Right hindlimb (tissue), 1 donor: ENCODE measurements at regions not wholly inside any gene's neighbourhood (a gene's known extent, or its start where the extent isn't known, plus 50 kb on each side); places are given as distances from the start of the nearest gene placed in this dataset.
"Not testable (repeated sequence)": the region's sequence is repeated elsewhere in the genome, so short reads cannot be mapped to it uniquely, and the experiment has no call there.

Experiments
- DNase-seq: peaks from one replicate; pipeline ENCODE4 v3.0.0-alpha.2; 2018

DNA sequence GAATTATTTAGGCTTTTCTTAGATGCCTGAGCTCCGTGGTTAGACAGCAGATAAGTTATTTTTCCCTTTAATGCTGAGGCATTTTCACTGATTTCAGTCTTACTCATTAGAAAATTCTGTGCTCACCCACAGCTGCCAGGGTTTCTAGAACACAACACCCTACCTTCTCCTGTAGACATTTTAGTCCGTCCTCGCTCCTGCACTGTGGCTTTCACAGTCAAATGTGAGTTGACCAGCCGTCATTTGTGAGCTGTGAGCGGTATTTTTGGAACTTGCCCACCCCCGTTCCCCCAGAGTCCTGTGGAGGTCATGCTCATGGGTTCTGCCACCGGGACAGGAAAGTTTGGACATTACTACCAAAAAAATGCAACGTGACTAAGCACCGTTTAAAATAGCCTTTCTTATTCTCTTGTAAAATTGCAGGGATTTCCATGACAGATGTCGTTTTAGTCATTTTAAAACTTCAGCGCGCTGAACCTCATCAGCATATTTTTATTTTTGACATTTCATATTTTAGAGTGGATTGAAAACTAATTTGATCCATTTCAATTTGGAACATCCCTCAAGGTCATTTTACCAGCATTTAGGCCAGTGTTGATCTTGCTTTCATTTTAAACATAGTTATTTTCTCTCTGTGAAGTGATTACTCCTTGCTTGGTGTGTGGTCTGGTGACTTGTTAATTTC lies 249.6 kb upstream of the PLGLB2 start:
- not testable (repeated sequence) for DNase-seq

DNA sequence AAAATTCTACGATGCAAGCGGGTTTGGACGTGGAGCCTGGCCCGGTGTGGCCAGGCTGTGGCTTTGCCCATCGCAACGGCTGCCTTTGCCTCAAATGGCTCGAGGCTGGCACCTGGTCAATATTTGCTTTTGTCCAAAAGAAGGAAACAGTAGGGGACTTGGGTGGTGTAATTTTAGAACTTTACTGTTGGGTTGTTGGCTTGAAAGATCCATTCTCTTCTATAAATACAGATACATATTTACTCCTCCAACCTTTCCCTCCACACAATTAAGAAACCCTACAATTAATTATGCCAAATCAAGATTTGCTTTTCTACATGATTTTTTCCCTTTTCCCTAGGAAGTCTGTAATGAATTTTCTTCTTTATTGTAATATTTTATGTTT lies 249.0 kb upstream of the PLGLB2 start:
- DNase-seq: not testable (repeated sequence)

DNA sequence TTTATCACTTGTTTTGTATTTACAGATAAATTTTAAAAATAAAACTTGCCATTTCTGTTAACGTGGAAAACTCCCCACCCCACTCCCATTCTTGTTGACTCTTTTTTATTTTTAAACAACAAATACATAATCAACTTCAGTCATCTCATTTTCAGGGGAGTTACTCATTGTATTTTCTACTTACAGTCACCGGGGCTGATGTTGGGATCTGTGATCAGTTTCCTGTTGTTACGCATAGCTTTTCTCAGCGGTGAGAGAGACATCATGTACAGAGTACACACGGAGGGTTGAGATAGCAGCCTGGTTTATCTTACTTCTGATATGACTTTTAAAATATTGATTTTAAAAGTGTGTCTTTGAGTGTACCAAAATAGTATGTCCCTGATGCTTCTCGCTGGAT lies 248.0 kb upstream of the PLGLB2 start:
- DNase-seq: not testable (repeated sequence)

- not testable (repeated sequence) for DNase-seq
Measured at GRCh38 chr2:87500421-87500820, 247.5 kb upstream of the PLGLB2 start.

DNA sequence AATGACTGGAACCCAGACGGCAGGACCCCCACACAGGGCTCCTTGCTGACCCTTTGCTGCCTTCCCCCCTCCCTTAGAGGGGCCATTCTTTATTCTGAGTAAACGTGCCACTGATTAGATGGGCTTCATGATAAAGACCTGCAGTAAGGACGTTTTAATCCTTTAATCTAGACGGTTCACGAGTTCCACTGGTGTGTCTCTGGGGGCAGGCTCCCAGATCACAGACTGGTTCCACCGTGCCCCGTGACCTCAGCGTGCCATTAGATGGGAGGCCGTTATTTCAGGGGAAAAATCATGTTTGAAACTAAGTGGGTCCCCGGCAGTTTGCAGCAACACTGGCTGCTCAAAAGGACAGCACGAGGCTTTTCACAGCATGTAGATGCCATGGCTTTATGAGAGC lies 246.9 kb upstream of the PLGLB2 start:
- not testable (repeated sequence) for DNase-seq

GRCh38 chr2:87502948-87503347 lies 244.9 kb upstream of the PLGLB2 start:
- DNase-seq: not testable (repeated sequence)

DNA sequence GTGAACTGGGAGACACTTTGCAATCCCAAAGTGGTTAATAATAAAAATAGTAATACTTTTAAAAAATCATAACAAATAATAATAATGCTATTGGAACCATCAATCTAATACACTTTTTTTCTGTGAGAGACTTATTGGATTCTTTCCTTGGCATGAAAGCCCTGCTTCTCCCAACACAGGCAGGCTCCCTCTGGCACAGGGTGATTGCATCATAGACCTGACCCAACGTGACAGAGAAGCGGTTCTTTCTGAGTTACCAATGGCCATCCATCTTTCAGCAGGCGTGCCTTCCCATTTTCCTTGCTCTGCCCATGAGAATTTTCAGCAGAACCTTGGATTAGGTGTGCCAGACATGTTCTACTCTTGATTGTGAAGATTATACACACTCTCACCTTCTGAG lies 242.6 kb upstream of the PLGLB2 start:
- not testable (repeated sequence) for DNase-seq

GRCh38 chr2:87505909-87506308 lies 242.0 kb upstream of the PLGLB2 start:
- DNase-seq: not testable (repeated sequence)

DNA sequence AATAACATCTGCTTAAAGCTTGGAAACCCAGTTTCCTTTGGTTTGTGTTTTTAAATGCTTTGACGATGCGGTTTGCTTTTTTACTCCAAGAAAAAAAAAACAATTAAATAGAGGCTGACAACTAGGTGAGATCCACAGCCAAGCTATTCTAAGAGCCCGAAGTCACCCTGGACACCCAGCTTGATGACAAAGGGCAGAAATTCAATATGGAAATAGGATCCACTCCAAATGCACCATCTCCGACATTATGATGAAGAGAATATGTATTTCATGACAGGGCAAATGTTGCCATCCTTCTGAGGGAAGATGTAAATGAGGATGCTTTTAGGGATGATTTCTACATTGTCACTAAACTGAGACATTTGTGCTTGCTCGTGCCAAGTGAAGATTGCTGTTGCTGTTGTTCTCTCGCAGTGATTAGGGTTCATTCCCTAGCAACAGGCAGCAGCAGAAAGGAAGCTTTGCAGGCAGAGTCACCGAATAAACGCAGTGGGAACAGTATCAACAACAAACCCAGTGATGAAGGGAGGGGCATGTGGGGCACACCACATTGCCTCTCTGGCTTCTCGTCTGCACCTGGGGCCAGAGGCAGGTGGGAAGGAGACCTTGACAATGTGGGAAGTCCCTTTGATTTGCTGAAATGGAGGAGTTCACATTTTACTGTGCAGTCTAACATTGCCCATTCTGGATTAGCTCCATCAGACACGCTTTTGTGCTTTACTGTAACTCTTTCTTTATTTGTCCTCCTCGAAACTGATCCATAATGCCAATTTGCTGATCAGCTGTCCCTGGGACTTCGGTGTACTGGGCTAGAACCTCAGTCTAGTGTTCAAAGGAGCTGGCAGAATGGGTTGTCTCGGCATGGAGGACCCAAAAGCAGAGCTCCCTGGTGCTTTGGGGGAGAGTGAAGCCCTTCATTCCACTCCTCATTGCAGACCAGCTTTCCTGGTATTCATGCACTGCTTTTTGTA lies 240.2 kb upstream of the PLGLB2 start:
- not testable (repeated sequence) for DNase-seq

DNA sequence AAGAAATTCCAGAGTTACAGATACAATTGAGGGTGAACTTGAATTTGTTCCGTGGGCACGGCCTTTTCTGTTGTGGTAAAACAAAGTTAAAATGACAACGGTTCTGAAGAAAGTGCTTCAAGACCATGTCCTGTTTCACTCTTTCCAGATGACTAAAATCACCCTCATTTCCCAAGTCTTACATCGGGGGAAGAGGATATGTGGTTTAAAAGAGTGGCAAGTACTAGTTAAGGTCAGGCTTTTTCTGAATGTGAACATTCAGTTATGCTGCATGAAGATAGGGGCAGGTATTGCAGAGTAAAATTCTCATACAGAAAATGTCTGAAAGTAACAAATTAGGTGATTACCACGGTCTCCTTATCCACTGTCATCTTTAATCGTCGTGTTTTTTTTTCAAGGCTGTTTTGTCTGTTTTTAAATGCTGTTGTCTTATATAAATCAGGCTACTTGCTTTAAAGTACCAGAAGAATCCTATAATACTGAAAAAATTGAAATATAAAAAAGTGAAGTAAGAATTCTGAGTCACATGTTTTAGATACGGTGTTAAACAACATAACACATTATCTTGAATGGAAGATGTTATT lies 236.6 kb upstream of the PLGLB2 start:
- DNase-seq: not testable (repeated sequence)

DNA sequence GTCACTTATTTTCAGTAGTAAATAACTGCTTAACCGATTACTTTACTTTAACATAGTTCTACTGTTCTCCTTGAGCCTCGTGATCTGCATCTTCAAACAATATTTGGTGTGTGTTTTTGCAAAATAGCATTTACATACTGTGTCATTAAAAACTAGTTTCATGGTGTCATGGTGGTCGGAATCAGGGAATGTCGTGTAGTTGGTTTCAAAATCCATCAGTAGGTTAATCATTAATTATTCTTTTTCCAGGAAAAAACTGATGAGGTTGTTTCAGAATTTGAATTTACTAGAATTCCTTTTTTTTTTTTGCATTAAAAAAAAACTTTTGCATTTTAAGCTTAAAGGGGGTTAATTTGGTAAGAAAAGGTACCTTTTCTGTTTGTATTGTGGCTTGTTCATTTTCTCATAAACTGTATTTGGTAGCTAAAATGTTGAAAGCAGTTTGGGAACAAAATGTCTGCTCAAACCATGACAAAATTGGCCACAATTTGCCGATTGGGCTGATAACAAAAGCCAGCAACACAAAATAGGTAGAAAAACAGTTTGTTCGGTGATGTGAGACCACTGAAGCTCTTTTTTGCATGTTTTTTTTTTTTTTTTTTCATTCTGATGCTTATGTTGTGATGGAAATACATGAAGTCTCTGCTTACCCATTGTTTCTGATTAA lies 234.9 kb upstream of the PLGLB2 start:
- DNase-seq: not testable (repeated sequence)

DNA sequence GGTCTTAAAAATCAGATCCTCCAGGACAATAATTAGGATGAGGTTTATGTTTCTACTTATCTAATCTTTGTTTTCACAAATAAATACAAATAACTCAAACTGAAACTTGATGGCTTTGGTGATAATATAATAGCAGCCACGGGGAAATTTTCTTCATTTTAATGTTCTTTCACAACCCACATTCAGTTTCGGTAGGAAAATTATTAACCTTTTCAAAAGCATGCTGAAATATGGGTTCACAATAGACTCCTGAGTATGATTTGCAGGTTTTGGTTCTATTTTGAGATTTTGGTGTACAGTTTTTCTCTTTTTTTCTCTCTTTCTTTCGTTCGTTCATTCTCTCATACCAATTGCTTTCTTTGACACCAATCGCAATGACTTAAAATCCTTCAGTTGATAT lies 233.9 kb upstream of the PLGLB2 start:
- not testable (repeated sequence) for DNase-seq

GRCh38 chr2:87514515-87514914 lies 233.4 kb upstream of the PLGLB2 start:
- DNase-seq: not testable (repeated sequence)

DNA sequence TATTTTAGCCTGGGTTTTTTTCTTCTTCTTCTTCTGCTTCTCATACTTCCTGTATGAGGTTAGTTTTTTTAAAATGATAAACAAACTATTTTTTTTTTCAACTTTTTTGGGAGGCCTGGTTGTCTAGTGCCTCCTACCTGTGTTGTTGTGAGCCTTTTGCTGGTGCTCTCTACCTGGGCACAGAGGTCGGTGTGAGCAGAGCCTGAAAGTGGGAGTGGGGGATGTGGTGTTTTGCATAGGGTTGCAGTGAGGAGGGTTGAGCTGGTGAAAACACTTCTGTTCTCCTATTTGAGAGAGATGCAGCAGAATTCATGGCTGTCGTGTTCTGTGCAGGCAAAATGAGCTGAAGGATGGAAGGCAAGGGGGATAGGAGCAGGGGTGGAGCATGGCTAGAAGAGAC lies 232.7 kb upstream of the PLGLB2 start:
- not testable (repeated sequence) for DNase-seq

GRCh38 chr2:87515875-87516274 lies 232.0 kb upstream of the PLGLB2 start:
- DNase-seq: not testable (repeated sequence)

- not testable (repeated sequence) for DNase-seq
Measured at GRCh38 chr2:87516369-87516967, 231.4 kb upstream of the PLGLB2 start.

DNA sequence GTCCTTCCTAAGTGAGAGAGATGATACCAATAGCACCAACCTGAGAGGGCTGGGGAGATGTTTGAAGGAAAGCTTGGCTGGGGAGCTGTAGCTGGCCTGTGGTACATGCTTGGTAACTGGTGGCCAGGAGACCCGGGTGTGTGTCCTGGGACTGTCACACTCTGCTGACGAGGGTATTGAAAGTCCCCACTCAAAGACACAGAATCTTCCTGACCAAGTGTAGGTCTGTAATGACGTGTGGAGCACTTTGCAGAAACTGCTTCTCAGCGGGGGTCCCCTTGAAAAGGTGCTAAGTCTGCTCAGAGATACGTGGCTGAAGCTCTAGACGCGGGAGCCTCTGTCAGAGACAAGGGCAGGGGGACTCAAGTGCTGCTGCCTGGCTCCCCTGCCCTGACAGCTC lies 230.4 kb upstream of the PLGLB2 start:
- not testable (repeated sequence) for DNase-seq

DNA sequence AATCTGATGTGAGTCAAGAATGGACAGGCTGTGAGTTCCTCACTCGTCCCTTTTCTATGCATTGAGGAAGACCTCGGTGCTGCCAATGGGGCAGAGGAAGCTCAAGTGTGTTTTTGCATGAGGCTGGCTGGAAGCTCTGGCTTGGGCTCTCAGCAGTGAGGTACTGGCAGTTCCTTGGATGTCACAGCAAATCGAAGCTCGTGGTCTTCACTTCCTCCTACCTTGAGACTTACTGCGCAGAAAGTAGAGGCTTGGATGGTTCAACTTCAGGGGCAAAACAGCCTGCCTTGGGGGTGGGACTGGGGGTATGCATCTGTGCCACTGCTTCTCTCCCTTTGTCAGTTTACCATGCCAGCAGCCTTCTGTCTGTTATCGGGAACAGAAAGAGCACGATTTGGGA lies 229.8 kb upstream of the PLGLB2 start:
- not testable (repeated sequence) for DNase-seq

GRCh38 chr2:87518547-87518946 lies 229.3 kb upstream of the PLGLB2 start:
- DNase-seq: not testable (repeated sequence)

- not testable (repeated sequence) for DNase-seq
Measured at GRCh38 chr2:87519158-87520011, 228.5 kb upstream of the PLGLB2 start.

GRCh38 chr2:87521057-87521456 lies 226.8 kb upstream of the PLGLB2 start:
- DNase-seq: not testable (repeated sequence)
